ENCODE measurements at regions not wholly inside any gene's neighbourhood (a gene's known extent, or its start where the extent isn't known, plus 50 kb on each side); places are given as distances from the start of the nearest gene placed in this dataset.

GRCh38 chr20:50277460-50278376 is 87.1 kb downstream of the CEBPB start:
- TF ChIP-seq, protein P1, sequence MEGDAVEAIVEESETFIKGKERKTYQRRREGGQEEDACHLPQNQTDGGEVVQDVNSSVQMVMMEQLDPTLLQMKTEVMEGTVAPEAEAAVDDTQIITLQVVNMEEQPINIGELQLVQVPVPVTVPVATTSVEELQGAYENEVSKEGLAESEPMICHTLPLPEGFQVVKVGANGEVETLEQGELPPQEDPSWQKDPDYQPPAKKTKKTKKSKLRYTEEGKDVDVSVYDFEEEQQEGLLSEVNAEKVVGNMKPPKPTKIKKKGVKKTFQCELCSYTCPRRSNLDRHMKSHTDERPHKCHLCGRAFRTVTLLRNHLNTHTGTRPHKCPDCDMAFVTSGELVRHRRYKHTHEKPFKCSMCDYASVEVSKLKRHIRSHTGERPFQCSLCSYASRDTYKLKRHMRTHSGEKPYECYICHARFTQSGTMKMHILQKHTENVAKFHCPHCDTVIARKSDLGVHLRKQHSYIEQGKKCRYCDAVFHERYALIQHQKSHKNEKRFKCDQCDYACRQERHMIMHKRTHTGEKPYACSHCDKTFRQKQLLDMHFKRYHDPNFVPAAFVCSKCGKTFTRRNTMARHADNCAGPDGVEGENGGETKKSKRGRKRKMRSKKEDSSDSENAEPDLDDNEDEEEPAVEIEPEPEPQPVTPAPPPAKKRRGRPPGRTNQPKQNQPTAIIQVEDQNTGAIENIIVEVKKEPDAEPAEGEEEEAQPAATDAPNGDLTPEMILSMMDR (IDR thresholded peaks at IDR 0.05): no peak
- 87 to 88% methylated on average over 16 of the region's 16 CpGs for WGBS, 2 donors
- intact Hi-C loops (cut with DNase I; ENCODE audit: low total_unique reads): no loop called here
- H3K4me3 ChIP-seq (ENCODE audit: low read depth, poor library complexity, severe bottlenecking): no peak overlapping the region
- DNase-seq (ENCODE audit: low spot score in 2 of 2): no peak

GRCh38 chr20:50278377-50278683 is 87.7 kb downstream of the CEBPB start:
- WGBS, 2 donors: 66 to 69% methylated on average over 5 of the region's 5 CpGs
- no peak overlapping the region for H3K4me3 ChIP-seq (ENCODE audit: low read depth, poor library complexity, severe bottlenecking)
- DNase-seq (ENCODE audit: low spot score in 2 of 2): no peak
- intact Hi-C loops (cut with DNase I; ENCODE audit: low total_unique reads): no loop called here
- TF ChIP-seq POLR2A (IDR thresholded peaks at IDR 0.05): no peak
- TF ChIP-seq, protein P1 (IDR thresholded peaks at IDR 0.05): no peak

GRCh38 chr20:50278684-50279531 is 88.3 kb downstream of the CEBPB start:
- TF ChIP-seq, protein P1 (IDR thresholded peaks at IDR 0.05): peak in 1 of 3 donors; percentile 39
- no peak for TF ChIP-seq POLR2A (IDR thresholded peaks at IDR 0.05)
- no peak overlapping the region for H3K4me3 ChIP-seq (ENCODE audit: low read depth, poor library complexity, severe bottlenecking)
- intact Hi-C loops (cut with DNase I; ENCODE audit: low total_unique reads): no loop called here
- WGBS, 2 donors: 40 to 49% methylated on average over 17 of the region's 17 CpGs
- peak; percentile 81 to 95 for DNase-seq (ENCODE audit: low spot score in 2 of 2)

- intact Hi-C loops (cut with DNase I; ENCODE audit: low total_unique reads): no loop called here
- WGBS, 2 donors: 67 to 72% methylated on average over 8 of the region's 8 CpGs
- TF ChIP-seq, protein P1 (IDR thresholded peaks at IDR 0.05): no peak
- no peak for TF ChIP-seq POLR2A (IDR thresholded peaks at IDR 0.05)
- no peak for DNase-seq (ENCODE audit: low spot score in 2 of 2)
- no peak overlapping the region for H3K4me3 ChIP-seq (ENCODE audit: low read depth, poor library complexity, severe bottlenecking)
Measured at GRCh38 chr20:50279988-50280850, 89.6 kb downstream of the CEBPB start.

GRCh38 chr20:50280851-50281655 is 90.4 kb downstream of the CEBPB start:
- intact Hi-C loops (cut with DNase I; ENCODE audit: low total_unique reads): no loop called here
- WGBS, 2 donors: 86% methylated on average over 9 of the region's 9 CpGs
- no peak for DNase-seq (ENCODE audit: low spot score in 2 of 2)
- no peak for TF ChIP-seq POLR2A (IDR thresholded peaks at IDR 0.05)
- TF ChIP-seq, protein P1 (IDR thresholded peaks at IDR 0.05): no peak
- no peak overlapping the region for H3K4me3 ChIP-seq (ENCODE audit: low read depth, poor library complexity, severe bottlenecking)

Measured in lower leg skin (tissue), 4 donors.